ENCODE measurements at regions not wholly inside any gene's neighbourhood (a gene's known extent, or its start where the extent isn't known, plus 50 kb on each side); places are given as distances from the start of the nearest gene placed in this dataset.
"Not testable (repeated sequence)": the region's sequence is repeated elsewhere in the genome, so short reads cannot be mapped to it uniquely, and the experiment has no call there.

DNA sequence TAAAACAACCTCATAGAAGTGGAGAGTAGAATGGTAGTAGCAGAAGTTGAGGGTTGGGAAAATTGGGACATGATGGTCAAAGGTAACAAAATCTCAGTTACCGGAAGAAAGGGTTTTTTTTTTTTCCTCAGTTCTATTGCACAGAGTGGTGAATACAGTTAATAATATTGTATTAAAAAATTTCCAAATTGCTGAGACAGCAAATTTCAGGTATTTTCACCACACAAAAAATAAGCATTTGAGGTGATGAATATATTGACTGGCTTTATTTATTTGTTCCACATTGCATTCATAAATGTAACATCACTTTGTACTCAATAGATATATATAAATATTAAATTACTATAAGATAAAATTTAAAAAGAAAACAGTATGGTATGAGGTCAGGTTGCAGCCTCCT is 373.8 kb downstream of the ETV1 start:
- no peaks in the 10 kb centered on the region for H3K9me3 ChIP-seq
- no peaks in the 10 kb centered on the region for H3K4me1 ChIP-seq
- no peaks in the 10 kb centered on the region for H3K27me3 ChIP-seq
- no peak overlapping the region for H3K4me3 ChIP-seq
- 89 to 91% methylated on average over 1 of the region's 1 CpG for WGBS, 2 donors (ENCODE audit: low coverage in 1 of 2)
- H3K27ac ChIP-seq: no peak overlapping the region
- no peaks in the 10 kb centered on the region for H3K36me3 ChIP-seq
- TF ChIP-seq POLR2AphosphoS5 (IDR thresholded peaks at IDR 0.05) (no peak), EP300 (IDR thresholded peaks at IDR 0.05) (no peak), POLR2A (IDR thresholded peaks at IDR 0.05) (no peak)
- TF ChIP-seq, protein P1, sequence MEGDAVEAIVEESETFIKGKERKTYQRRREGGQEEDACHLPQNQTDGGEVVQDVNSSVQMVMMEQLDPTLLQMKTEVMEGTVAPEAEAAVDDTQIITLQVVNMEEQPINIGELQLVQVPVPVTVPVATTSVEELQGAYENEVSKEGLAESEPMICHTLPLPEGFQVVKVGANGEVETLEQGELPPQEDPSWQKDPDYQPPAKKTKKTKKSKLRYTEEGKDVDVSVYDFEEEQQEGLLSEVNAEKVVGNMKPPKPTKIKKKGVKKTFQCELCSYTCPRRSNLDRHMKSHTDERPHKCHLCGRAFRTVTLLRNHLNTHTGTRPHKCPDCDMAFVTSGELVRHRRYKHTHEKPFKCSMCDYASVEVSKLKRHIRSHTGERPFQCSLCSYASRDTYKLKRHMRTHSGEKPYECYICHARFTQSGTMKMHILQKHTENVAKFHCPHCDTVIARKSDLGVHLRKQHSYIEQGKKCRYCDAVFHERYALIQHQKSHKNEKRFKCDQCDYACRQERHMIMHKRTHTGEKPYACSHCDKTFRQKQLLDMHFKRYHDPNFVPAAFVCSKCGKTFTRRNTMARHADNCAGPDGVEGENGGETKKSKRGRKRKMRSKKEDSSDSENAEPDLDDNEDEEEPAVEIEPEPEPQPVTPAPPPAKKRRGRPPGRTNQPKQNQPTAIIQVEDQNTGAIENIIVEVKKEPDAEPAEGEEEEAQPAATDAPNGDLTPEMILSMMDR (IDR thresholded peaks at IDR 0.05): no peak
- no peak for ATAC-seq

DNA sequence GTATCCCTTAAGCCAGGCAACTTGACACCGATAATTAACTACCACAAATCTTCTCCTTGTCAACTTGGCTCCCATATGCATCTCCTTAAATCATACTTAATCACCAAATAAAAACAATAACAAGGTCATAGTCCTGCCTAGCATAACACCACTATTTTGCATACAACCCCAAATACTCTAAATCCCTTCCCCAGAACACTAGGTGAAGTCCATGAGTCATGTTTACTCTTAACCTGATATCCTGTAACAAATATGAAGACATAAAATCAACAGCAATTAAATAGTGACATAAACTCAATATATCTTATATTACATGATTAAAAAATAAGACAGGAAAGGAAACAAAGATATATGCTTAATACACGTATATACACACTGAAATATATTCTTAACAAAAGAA is 362.0 kb downstream of the ETV1 start:
- H3K27me3 ChIP-seq: no peaks in the 10 kb centered on the region
- no peaks in the 10 kb centered on the region for H3K4me1 ChIP-seq
- H3K27ac ChIP-seq: no peak overlapping the region
- TF ChIP-seq EP300 (IDR thresholded peaks at IDR 0.05): no peak
- TF ChIP-seq POLR2AphosphoS5 (IDR thresholded peaks at IDR 0.05): no peak
- WGBS, 2 donors (ENCODE audit: low coverage in 1 of 2): 82 to 83% methylated on average over 1 to 2 of the region's 2 CpGs
- no peak overlapping the region for H3K4me3 ChIP-seq
- ATAC-seq: no peak
- H3K9me3 ChIP-seq: no peaks in the 10 kb centered on the region
- H3K36me3 ChIP-seq: no peaks in the 10 kb centered on the region

DNA sequence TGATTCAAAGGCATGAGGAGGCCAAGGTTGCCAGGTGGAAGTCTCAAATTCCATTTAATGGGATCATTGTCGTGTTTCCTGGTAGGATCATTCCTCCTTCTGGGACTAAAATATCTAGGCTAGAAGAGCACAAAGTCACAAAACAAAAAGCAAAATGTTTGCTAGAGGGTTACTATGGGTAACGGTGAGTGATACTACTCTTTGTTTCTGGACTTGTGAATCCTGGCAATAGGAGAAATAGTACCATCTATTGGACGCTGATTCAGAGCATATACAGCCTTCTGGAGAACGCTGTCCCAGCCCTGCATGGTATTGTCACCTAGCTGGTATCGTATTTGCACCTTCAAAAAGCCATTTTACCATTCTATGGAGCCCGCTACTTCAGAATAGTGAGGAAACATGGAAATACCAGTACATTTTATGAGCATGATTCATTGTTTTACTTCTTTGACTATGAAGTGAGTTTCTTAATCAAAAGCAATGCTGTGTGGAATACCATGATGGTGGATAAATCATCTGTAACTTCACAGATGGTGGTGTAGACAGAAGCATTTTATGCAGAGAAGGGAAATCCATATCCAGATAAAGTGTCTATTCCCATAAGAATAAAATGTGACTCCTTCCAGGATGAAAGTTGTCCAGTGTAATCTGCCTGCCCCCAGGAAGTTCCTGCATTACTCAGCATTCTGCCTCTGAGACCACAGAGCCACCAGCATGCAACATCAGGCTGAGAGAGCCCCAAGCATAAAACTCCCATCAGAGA is 361.0 kb downstream of the ETV1 start:
- no peak overlapping the region for H3K4me3 ChIP-seq
- no peaks in the 10 kb centered on the region for H3K36me3 ChIP-seq
- no peaks in the 10 kb centered on the region for H3K27me3 ChIP-seq
- ATAC-seq: no peak
- 82 to 93% methylated on average over 3 to 6 of the region's 6 CpGs for WGBS, 2 donors (ENCODE audit: low coverage in 1 of 2)
- no peak overlapping the region for H3K27ac ChIP-seq
- H3K4me1 ChIP-seq: no peaks in the 10 kb centered on the region
- TF ChIP-seq, protein P1 (IDR thresholded peaks at IDR 0.05): no peak
- no peak for TF ChIP-seq POLR2A (IDR thresholded peaks at IDR 0.05)
- TF ChIP-seq POLR2AphosphoS5 (IDR thresholded peaks at IDR 0.05): no peak
- no peak for TF ChIP-seq EP300 (IDR thresholded peaks at IDR 0.05)
- H3K9me3 ChIP-seq: no peaks in the 10 kb centered on the region

DNA sequence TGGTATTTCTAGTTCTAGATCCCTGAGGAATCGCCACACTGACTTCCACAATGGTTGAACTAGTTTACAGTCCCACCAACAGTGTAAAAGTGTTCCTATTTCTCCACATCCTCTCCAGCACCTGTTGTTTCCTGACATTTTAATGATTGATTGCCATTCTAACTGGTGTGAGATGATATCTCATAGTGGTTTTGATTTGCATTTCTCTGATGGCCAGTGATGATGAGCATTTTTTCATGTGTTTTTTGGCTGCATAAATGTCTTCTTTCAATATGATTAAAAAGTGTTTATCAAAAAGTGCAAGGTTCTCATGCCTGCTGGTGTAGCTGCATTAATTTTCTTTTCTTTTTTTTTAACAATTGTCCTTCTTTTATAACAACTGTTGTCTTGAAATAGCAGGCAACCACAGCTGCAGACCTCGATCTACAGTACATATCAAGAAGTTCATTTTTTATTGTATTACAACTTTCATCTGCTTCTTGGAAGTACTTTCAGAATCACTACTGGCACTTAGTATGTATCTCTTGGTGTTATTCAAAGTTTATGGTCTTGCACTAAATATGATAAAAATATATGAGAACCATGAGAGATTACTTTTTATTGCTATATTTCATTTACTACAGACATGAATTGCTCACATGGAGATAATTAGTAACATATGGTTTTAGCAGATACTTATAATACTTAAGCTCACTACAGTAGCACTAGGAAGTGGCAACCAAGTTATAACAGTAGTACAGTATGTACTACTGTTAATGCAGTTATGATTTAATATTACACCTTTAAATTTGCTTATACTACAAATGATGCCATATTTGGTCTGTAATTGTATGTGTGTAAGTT is 358.0 kb downstream of the ETV1 start:
- not testable (repeated sequence) for H3K9me3 ChIP-seq, H3K36me3 ChIP-seq, ATAC-seq, H3K4me1 ChIP-seq, H3K27me3 ChIP-seq, H3K27ac ChIP-seq, H3K4me3 ChIP-seq
- 6 to 50% methylated on average over 1 of the region's 2 CpGs for WGBS, 2 donors (ENCODE audit: low coverage in 1 of 2)

DNA sequence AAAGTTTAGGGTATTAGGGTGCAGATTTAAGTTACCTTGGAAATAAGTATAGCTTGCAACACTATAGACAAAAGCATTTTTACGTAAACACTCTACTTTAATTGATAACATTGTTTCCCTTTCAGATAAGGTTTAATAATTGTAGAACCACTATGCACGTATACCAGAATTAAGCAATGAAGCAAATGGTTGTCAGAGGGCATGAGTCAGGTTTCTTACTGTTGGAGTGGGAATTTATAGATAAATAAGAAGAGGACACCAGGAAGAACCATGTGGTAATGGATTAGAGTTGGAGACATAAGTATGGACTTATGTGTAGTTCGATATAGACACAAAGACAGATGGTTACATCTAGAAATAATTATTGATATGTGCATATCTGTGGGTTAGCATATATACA is 355.6 kb downstream of the ETV1 start:
- TF ChIP-seq POLR2AphosphoS5 (IDR thresholded peaks at IDR 0.05) (no peak), EP300 (IDR thresholded peaks at IDR 0.05) (no peak), POLR2A (IDR thresholded peaks at IDR 0.05) (no peak)
- Histone ChIP-seq H3K4me3 (no peak overlapping the region), H3K27me3 (no peaks in the 10 kb centered on the region), H3K9me3 (no peaks in the 10 kb centered on the region), H3K27ac (no peak overlapping the region), H3K36me3 (no peaks in the 10 kb centered on the region), H3K4me1 (no peaks in the 10 kb centered on the region)
- 86 to 88% methylated on average over 2 to 3 of the region's 3 CpGs for WGBS, 2 donors (ENCODE audit: low coverage in 1 of 2)
- no peak for ATAC-seq

DNA sequence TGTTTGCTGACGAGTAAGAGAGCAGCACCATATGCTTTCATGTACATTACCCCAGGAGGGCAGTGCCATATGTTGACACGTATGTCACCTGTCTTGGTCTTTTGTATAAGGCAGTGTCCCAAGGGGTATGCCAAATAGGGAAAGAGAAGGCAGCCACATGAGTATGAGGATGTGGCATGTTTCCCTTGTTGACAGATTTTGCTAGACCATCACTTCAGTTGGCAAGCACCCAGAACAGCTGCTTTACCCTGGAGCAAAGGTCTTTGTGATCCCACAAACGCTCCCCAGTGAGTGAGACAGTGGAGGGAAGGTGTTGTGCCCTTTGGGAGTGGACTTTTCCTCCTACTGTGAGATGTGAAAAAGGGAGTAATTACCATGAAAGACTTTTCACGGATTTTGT is 350.1 kb downstream of the ETV1 start:
- WGBS, 2 donors (ENCODE audit: low coverage in 1 of 2): 61 to 67% methylated on average over 1 to 4 of the region's 4 CpGs
- no peak overlapping the region for H3K4me3 ChIP-seq
- no peaks in the 10 kb centered on the region for H3K4me1 ChIP-seq
- no peak for TF ChIP-seq EP300 (IDR thresholded peaks at IDR 0.05)
- TF ChIP-seq POLR2A (IDR thresholded peaks at IDR 0.05): no peak
- TF ChIP-seq, protein P1 (IDR thresholded peaks at IDR 0.05): no peak
- no peak for TF ChIP-seq POLR2AphosphoS5 (IDR thresholded peaks at IDR 0.05)
- no peak overlapping the region for H3K27ac ChIP-seq
- ATAC-seq: no peak
- no peaks in the 10 kb centered on the region for H3K27me3 ChIP-seq
- H3K9me3 ChIP-seq: no peaks in the 10 kb centered on the region
- H3K36me3 ChIP-seq: no peaks in the 10 kb centered on the region
